Stomach (tissue), 8 donors: ENCODE measurements at regions not wholly inside any gene's neighbourhood (a gene's known extent, or its start where the extent isn't known, plus 50 kb on each side); places are given as distances from the start of the nearest gene placed in this dataset.

Experiments used
- DNase-seq, 2 donors: peaks; one replicate each; pipeline versions ENCODE4 v3.0.0 to v3.0.0-alpha.2; 2013 to 2019
- H3K27ac ChIP-seq, 5 donors: fragments of 200-600 bp in 4 of 5; sonication (generic) in 4 of 5; one replicate each; pipeline ENCODE4 v1.5.1; 2013 to 2019; ENCODE audit warnings: mild to moderate bottlenecking in 1 of 5, moderate library complexity in 1 of 5
- H3K27me3 ChIP-seq, 3 donors: fragments of 200-600 bp; sonication (generic); one replicate each; pipeline ENCODE4 v1.5.1; 2017 to 2019; ENCODE audit warnings: mixed run types in 1 of 3
- H3K36me3 ChIP-seq, 4 donors: fragments of 200-600 bp; sonication (generic); 1 replicate in 3 of 4; 2 replicates in 1 of 4; pipeline ENCODE4 v1.5.1; 2016 to 2019
- H3K4me1 ChIP-seq, 4 donors: fragments of 200-600 bp; sonication (generic); one replicate each; pipeline ENCODE4 v1.5.1; 2016 to 2019
- H3K4me3 ChIP-seq, 4 donors: fragments of 200-600 bp; sonication (generic) in 3 of 4; one replicate each; pipeline ENCODE4 v1.5.1; 2016 to 2019; ENCODE audit warnings: mild to moderate bottlenecking in 1 of 4
- H3K9me3 ChIP-seq, 4 donors: fragments of 200-600 bp; sonication (generic); one replicate each; pipeline ENCODE4 v1.5.1; 2016 to 2019
- EP300 ChIP-seq: sonication (generic); formaldehyde crosslinking; IDR thresholded peaks from one replicate; pipeline ENCODE4 v1.6.1; 2017; ENCODE audit warnings: antibody characterized with exemption
- POLR2A ChIP-seq, 4 donors: fragments of 450-650 bp; IDR thresholded peaks; one replicate each; pipeline ENCODE4 v1.6.1; 2016; ENCODE audit warnings: antibody characterized with exemption in 4 of 4, control low read depth in 2 of 4, mild to moderate bottlenecking in 1 of 4, moderate library complexity in 1 of 4
- POLR2AphosphoS5 ChIP-seq, 3 donors: sonication (generic); formaldehyde crosslinking; IDR thresholded peaks; one replicate each; pipeline ENCODE4 v1.6.1; 2016; ENCODE audit warnings: antibody characterized with exemption in 3 of 3
- WGBS, 5 donors: extraction: QIAGEN DNeasy Blood & Tissue Kit in 3 of 5; methylation state at CpG; one replicate each; pipeline versions ENCODE4 v1.1.5 to v1.1.7; 2013 to 2018; 5-methylcytosine and 5-hydroxymethylcytosine counted together
- intact Hi-C: fragments of 100-400 bp; cut with DNase I; formaldehyde crosslinking; loops from one replicate; pipeline ENCODE4 v1.15.1; 2023; ENCODE audit warnings: low total_unique reads
- TF ChIP-seq, protein P1 (sequence below), 7 experiments: fragments of 450-650 bp in 4 of 7; fragments of 200-600 bp in 3 of 7; sonication (generic) in 3 of 7; IDR thresholded peaks; one replicate each; pipeline ENCODE4 v1.5.1; 2016 to 2019; ENCODE audit warnings: antibody characterized with exemption in 7 of 7, control low read depth in 2 of 7, mild to moderate bottlenecking in 1 of 7
- donor health status: healthy with polysubstance abuse.
- donor health status: Bipolar disorder and iron deficiency.
- donor health status: healthy.

DNA sequence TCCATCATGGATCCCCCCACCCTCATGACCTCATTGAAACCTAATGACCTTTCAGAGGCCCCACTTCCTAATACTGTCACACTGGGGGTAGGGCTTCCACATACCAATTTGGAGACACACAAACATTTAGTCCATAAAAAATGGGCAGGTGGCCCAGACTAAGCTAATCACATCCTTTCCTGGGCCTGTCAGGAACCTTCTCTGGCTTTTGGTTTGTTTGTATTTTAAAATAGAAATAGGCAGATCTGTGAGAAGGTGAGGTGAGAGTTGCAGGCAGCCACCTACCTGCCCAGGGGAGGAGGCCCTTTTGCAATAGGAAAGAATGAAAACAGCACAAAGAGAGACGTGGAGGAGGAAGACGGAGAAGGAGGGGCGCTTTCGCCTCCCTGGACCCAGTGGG, 90.2 kb upstream of the BOD1 start:
- intact Hi-C loops = no loop called here
- DNase-seq = no peak
- H3K4me1 ChIP-seq = no peaks in the 10 kb centered on the region
- no peaks in the 10 kb centered on the region for H3K9me3 ChIP-seq
- H3K27ac ChIP-seq = no peak overlapping the region
- no peaks in the 10 kb centered on the region for H3K36me3 ChIP-seq
- no peak overlapping the region for H3K4me3 ChIP-seq
- no peaks in the 10 kb centered on the region for H3K27me3 ChIP-seq
- WGBS, 5 donors = 71 to 87% (median 76%) methylated on average over 4 of the region's 4 CpGs
- TF ChIP-seq POLR2A (IDR thresholded peaks at IDR 0.05) (no peak), POLR2AphosphoS5 (IDR thresholded peaks at IDR 0.05) (no peak), EP300 (no peak)
- TF ChIP-seq, protein P1, sequence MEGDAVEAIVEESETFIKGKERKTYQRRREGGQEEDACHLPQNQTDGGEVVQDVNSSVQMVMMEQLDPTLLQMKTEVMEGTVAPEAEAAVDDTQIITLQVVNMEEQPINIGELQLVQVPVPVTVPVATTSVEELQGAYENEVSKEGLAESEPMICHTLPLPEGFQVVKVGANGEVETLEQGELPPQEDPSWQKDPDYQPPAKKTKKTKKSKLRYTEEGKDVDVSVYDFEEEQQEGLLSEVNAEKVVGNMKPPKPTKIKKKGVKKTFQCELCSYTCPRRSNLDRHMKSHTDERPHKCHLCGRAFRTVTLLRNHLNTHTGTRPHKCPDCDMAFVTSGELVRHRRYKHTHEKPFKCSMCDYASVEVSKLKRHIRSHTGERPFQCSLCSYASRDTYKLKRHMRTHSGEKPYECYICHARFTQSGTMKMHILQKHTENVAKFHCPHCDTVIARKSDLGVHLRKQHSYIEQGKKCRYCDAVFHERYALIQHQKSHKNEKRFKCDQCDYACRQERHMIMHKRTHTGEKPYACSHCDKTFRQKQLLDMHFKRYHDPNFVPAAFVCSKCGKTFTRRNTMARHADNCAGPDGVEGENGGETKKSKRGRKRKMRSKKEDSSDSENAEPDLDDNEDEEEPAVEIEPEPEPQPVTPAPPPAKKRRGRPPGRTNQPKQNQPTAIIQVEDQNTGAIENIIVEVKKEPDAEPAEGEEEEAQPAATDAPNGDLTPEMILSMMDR (IDR thresholded peaks at IDR 0.05) = no peak

DNA sequence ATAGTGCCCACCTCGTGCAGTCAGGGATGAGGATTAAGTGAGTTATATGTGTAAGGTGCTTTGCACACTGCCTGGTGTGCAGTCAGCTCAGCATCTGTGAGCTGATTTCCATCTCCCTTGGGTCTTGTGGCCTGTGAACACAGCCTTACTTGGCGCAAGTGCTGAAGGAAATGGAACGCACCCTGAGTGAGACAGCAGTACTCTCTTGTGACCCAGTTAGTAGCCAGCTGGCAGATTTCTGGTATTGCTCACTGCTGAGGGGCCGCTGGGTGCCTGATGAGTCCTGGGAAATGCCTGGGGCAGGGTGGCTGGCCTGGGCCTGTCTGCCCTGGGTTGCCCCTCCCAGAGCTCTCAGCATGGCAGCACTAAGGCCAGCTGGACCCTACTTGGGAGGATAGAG, 90.9 kb upstream of the BOD1 start:
- H3K4me1 ChIP-seq = no peaks in the 10 kb centered on the region
- intact Hi-C loops = no loop called here
- H3K27ac ChIP-seq = no peak overlapping the region
- no peaks in the 10 kb centered on the region for H3K27me3 ChIP-seq
- H3K9me3 ChIP-seq = no peaks in the 10 kb centered on the region
- TF ChIP-seq POLR2A (IDR thresholded peaks at IDR 0.05) (no peak), EP300 (no peak), POLR2AphosphoS5 (IDR thresholded peaks at IDR 0.05) (no peak)
- TF ChIP-seq, protein P1 (IDR thresholded peaks at IDR 0.05) = no peak
- WGBS, 5 donors = 44 to 76% (median 66%) methylated on average over 3 to 4 of the region's 4 CpGs
- peak in 1 of 2 donors; percentile 28 for DNase-seq
- no peaks in the 10 kb centered on the region for H3K36me3 ChIP-seq
- H3K4me3 ChIP-seq = no peak overlapping the region

DNA sequence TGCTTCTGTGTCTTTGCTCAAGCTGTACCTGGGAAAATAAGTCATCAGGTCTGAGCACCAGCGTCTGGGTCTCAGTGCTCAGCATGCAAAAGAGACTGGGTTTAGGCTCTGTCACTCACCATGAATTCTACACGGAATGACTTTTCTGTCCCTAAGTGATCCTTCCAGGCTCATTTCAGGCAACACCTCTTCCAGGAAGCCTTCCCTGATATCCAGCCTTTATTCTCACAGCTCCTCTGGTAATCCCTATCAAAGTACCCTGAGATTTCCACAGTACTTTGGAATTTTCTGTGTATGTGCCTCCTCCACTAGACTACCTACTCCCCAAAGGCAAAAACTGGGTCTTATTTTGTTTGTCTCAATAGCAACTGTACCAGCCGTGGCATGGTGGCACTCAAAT, 92.7 kb upstream of the BOD1 start:
- TF ChIP-seq, protein P1 (IDR thresholded peaks at IDR 0.05) = no peak
- TF ChIP-seq POLR2A (IDR thresholded peaks at IDR 0.05) = no peak
- no peak for TF ChIP-seq EP300
- TF ChIP-seq POLR2AphosphoS5 (IDR thresholded peaks at IDR 0.05) = no peak
- H3K36me3 ChIP-seq = no peaks in the 10 kb centered on the region
- no peaks in the 10 kb centered on the region for H3K4me1 ChIP-seq
- 83 to 96% (median 92%) methylated on average over 3 of the region's 3 CpGs for WGBS, 5 donors
- no peak overlapping the region for H3K27ac ChIP-seq
- no peaks in the 10 kb centered on the region for H3K27me3 ChIP-seq
- no peak overlapping the region for H3K4me3 ChIP-seq
- intact Hi-C loops = no loop called here
- H3K9me3 ChIP-seq = no peaks in the 10 kb centered on the region
- DNase-seq = no peak

DNA sequence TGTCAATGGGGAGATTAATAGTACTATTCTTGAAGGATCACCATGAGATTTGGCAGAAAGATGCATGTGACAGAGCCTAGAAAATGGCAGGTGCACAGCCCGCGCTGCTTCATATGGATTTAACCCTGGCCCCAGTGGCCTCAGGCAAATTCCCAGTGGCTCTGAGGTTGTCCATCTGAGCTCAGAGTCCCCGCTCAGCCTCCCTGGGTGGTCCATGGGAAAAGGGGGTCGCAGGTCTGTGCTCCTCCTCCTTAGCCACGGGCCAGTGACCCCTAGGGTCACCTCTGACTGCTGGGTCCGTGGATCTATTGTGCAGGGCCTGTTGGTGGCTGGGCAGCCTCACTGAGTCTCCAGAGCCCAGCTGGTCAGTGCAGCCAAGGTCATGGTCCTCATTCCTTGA, 93.3 kb upstream of the BOD1 start:
- Histone ChIP-seq H3K27me3 (no peaks in the 10 kb centered on the region), H3K4me1 (no peaks in the 10 kb centered on the region), H3K36me3 (no peaks in the 10 kb centered on the region), H3K4me3 (no peak overlapping the region), H3K27ac (no peak overlapping the region), H3K9me3 (no peaks in the 10 kb centered on the region)
- intact Hi-C loops = no loop called here
- no peak for DNase-seq
- WGBS, 5 donors = 60 to 83% (median 66%) methylated on average over 6 of the region's 6 CpGs
- TF ChIP-seq EP300 (no peak), POLR2A (IDR thresholded peaks at IDR 0.05) (no peak), POLR2AphosphoS5 (IDR thresholded peaks at IDR 0.05) (no peak)
- TF ChIP-seq, protein P1 (IDR thresholded peaks at IDR 0.05) = no peak
